Fibroblast of the aortic adventitia (primary cell): ENCODE measurements at regions not wholly inside any gene's neighbourhood (a gene's known extent, or its start where the extent isn't known, plus 50 kb on each side); places are given as distances from the start of the nearest gene placed in this dataset.
"Not testable (repeated sequence)": the region's sequence is repeated elsewhere in the genome, so short reads cannot be mapped to it uniquely, and the experiment has no call there.

Experiments
- DNase-seq: peaks from one replicate; pipeline ENCODE4 v3.0.0-alpha.2; 2010; ENCODE audit warnings: low read depth
- H3K4me3 ChIP-seq: 2 replicates; pipeline ENCODE4 v1.5.1; 2011; ENCODE audit warnings: low read depth, mild to moderate bottlenecking, control low read depth, low read length, moderate library complexity
- TF ChIP-seq, protein P1 (sequence below): IDR thresholded peaks from 2 replicates; pipeline ENCODE4 v1.5.1; 2011; ENCODE audit warnings: mild to moderate bottlenecking, low read length, control low read depth, inconsistent platforms; ENCODE audit not compliant: insufficient read depth

- TF ChIP-seq, protein P1, sequence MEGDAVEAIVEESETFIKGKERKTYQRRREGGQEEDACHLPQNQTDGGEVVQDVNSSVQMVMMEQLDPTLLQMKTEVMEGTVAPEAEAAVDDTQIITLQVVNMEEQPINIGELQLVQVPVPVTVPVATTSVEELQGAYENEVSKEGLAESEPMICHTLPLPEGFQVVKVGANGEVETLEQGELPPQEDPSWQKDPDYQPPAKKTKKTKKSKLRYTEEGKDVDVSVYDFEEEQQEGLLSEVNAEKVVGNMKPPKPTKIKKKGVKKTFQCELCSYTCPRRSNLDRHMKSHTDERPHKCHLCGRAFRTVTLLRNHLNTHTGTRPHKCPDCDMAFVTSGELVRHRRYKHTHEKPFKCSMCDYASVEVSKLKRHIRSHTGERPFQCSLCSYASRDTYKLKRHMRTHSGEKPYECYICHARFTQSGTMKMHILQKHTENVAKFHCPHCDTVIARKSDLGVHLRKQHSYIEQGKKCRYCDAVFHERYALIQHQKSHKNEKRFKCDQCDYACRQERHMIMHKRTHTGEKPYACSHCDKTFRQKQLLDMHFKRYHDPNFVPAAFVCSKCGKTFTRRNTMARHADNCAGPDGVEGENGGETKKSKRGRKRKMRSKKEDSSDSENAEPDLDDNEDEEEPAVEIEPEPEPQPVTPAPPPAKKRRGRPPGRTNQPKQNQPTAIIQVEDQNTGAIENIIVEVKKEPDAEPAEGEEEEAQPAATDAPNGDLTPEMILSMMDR, result no peak
- H3K4me3 ChIP-seq, result no peak overlapping the region
- DNase-seq, result no peak
Observed at GRCh38 chr10:16186564-16186963, 250.2 kb upstream of the PTER start.

- DNase-seq, result no peak
- H3K4me3 ChIP-seq, result no peak overlapping the region
- TF ChIP-seq, protein P1, result no peak
Observed at GRCh38 chr10:16187161-16187560, 249.6 kb upstream of the PTER start.

DNA sequence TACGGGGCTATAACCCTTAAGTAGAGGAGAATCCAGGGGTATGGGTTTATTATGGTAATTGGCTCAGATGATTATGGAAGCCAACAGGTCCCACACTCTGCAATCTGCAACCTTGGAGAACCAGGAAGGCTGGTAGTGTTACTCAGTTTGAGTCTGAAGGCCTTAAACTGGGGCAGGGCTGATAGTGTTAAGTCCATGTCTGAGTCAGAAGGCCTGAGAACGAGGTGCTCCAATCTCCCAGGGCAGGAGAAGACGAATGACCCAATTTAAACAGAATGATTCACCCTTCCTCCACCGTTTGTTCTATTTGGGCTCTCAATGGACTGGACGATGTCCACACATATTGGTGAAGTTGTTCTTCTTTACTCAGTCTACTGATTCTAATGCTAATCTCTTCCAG lies 244.5 kb upstream of the PTER start:
- no peak overlapping the region for H3K4me3 ChIP-seq
- TF ChIP-seq, protein P1, result no peak
- no peak for DNase-seq

- no peak for DNase-seq
Observed at GRCh38 chr10:16193241-16193640, 243.6 kb upstream of the PTER start.

GRCh38 chr10:16195178-16195769 lies 241.5 kb upstream of the PTER start:
- TF ChIP-seq, protein P1, result no peak
- H3K4me3 ChIP-seq, result no peak overlapping the region
- no peak for DNase-seq

More at GRCh38 chr10:16193241-16193640, 243.6 kb upstream of the PTER start:
- TF ChIP-seq, protein P1, result no peak
- no peak overlapping the region for H3K4me3 ChIP-seq

DNA sequence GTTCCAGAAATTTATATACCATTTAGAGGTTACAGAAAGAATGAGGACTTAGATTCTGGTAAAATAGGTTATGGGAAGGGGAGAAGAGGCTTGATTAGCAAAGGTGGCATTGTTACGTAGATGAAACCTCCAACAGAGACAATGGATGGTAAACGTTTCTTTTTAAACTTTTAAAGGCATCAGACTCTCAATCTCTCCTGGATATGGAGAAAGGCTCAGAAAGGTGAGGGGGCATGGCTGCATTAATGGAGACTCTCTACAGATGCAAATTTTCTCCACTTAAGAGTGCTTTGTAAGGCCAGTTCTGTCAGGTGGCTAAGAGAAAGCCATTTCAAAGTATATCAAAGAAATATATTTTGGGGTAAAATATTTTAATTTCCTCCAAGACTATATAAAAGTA lies 240.9 kb upstream of the PTER start:
- DNase-seq, result no peak
- H3K4me3 ChIP-seq, result no peak overlapping the region
- TF ChIP-seq, protein P1, result no peak

GRCh38 chr10:16199216-16199615 lies 237.6 kb upstream of the PTER start:
- no peak overlapping the region for H3K4me3 ChIP-seq
- DNase-seq, result no peak
- TF ChIP-seq, protein P1, result no peak

DNA sequence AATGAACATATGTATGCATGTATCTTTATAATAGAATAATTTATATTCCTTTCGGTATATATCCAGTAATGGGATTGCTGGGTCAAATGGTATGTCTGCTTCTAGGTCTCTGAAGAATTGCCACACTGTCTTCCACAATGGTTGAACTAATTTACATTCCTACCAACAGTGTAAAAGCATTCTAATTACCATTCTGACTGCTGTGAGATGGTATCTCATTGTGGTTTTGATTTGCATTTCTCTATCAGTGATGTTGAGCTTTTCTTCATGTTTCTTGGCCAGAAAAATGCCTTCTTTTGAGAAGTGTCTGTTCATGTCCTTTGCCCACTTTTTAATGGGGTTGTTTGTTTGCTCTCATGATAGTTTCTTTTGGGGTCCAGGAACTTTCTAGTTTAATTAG lies 213.2 kb upstream of the PTER start:
- not testable (repeated sequence) for H3K4me3 ChIP-seq, DNase-seq
